Stimulated activated CD4-positive, alpha-beta T cell treated with anti-CD3 and anti-CD28 coated beads, Interleukin-4, amount 100 ng/mL, for 1 hour (primary cell): ENCODE measurements at regions not wholly inside any gene's neighbourhood (a gene's known extent, or its start where the extent isn't known, plus 50 kb on each side); places are given as distances from the start of the nearest gene placed in this dataset.
"Not testable (repeated sequence)": the region's sequence is repeated elsewhere in the genome, so short reads cannot be mapped to it uniquely, and the experiment has no call there.

Experiments used
- DNase-seq: peaks from one replicate; pipeline ENCODE4 v3.0.0-alpha.2; 2020

GRCh38 chr5:108696951-108697715, 50.6 kb upstream of the FER start:
- DNase-seq: no peak

- no peak for DNase-seq
These were observed 51.3 kb upstream of the FER start for GRCh38 chr5:108696407-108696806.

DNA sequence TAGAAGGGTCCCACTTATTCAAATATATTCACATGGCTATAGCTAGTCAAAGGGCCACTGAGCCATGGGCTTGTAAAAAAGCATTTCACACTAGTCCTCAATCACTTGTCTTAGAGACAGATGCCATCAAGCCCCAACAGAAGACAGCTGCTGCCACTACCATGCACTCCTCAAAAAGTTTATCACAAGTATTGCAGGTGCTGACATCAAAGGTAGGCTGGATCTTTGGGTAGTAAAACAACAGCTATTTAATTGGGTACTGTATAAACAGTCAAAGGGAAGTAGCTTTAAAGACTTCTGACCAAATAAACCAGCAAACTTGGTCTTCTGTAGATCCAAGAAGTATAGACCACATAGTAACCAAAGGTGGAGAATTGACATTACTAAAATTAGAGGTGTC, 59.2 kb upstream of the FER start:
- DNase-seq: no peak

GRCh38 chr5:108687595-108688200, 60.0 kb upstream of the FER start:
- DNase-seq: no peak

GRCh38 chr5:108686676-108687075, 61.0 kb upstream of the FER start:
- no peak for DNase-seq

DNA sequence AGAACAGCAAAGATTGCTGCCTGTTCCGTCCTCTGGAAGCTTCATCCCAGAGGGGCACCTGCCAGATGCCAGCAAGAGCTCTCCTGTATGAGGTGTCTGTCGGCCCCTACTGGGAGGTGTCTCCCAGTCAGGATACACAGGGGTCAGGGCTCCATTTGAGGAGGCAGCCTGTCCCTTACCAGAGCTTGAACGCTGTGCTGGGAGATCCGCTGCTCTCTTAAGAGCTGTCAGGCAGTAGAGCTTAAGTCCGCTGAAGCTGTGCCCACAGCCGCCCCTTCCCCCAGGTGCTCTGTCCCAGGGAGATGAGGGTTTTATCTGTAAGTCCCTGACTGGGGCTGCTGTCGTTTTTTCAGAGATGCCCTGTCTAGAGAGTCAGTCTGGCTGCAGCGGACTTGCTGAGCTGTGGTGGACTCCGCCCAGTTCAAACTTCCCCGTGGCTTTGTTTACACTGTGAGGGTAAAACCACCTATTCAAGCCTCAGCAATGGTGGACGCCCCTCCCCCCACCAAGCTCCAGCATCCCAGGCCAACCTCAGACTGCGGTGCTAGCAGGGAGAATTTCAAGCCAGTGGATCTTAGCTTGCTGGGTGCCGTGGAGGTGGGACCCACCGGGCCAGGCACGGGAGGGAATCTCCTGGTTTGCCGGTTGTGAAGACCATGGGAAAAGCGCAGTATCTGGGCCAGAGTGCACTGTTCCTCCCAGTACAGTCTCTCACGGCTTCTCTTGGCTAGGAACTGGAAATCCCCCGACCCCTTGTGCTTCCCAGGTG, 62.1 kb upstream of the FER start:
- DNase-seq: not testable (repeated sequence)

DNA sequence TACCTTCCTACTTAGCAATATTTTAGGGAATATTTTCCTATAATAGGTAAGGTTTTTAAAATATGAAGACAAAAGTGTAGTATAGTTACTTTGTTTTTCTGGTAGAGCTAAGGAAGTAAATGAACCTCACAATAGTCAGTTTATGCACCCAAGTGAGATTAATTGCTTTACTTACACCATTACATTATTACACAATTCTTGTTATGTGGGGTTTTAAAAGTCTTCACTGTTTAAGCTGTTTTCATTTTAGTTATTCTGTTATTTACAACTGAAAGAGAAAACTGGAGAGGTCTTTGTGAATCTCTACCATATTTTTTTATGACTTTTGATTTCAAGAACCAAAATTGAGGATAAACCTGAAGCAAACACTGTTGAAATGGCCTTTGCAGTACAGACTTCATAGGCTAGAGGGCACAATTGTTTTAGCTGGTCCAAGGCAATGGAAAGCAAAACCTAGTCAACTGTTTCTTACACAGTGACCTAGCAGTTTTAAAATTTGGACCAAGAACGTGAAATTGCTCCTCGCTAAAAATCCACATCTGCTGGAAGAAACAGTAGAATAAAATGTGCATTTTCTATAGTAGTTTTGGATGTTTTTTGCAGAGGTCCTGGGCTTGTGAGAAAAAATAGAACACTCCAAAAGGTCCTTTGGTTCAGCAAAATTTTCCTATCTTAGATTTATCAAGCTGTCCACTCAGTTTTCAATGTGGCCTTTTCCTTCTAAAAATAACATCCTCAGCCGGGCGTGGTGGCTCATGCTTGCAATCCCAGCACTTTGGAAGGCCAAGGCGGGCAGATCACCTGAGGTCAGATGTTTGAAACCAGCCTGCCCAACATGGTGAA, 66.4 kb upstream of the FER start:
- no peak for DNase-seq

- no peak for DNase-seq
These were observed 69.6 kb upstream of the FER start for GRCh38 chr5:108678091-108678490.

DNA sequence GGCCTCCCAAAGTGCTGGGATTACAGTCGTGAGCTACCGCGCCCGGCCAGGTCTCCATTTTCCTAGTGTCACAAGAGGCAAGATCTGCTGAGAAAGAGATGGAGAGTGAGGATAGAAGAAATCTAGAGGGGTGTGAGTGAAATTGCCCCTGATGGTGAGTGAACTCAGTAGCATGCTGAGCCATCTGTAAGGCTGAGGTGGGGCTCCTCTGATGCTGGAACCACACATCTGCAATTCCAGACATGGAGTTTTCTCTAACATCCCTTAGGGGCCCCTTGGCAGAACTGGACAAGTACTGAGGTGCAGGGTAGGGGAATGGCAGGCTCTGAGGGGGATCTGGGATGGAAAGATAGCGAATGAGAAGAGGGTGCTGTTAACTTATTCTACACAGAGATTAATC, 72.0 kb upstream of the FER start:
- DNase-seq: no peak

- no peak for DNase-seq
These were observed 75.1 kb upstream of the FER start for GRCh38 chr5:108672639-108673038.

GRCh38 chr5:108670591-108671289, 77.0 kb upstream of the FER start:
- DNase-seq: no peak

GRCh38 chr5:108669462-108669861, 78.2 kb upstream of the FER start:
- no peak for DNase-seq

- DNase-seq: no peak
These were observed 86.0 kb upstream of the FER start for GRCh38 chr5:108661590-108662219.

DNA sequence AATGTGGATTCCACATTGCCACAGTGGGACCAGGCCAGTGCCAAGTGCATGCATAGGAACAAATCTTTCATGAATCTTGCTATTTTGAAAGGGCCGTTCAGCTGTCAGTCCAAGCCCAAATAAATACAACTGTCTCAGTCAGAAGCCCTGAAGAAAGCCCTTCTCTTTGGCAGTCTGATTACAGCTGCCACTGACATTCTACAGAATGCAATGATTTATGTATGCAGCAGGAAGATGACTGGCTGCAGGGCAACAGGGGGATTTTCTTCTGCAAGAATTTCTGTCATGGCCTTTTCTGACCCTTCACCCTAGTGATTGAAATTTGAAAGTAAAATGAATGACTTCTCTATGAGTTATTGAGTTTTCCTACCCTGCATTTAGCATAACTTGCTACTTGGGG, 86.7 kb upstream of the FER start:
- no peak for DNase-seq

DNA sequence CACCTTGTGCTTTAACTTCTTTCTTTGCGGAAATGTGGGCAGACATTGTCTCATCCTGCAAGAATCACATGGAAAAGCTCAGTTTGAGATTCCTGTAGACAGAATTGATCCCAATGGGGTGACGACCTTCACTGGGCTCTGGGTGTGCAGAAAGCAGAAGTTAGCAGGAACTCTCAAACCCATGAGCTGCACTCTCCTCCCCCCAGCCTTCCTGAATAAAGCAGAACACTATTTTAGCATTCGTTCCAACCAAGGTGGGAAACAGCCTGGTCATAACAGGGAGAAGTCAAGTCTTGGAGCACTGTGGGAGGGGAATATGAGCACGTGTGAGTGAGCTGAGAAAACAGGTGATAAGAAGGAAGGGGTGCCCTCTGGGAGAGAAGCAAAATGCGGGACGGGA, 87.4 kb upstream of the FER start:
- DNase-seq: no peak

DNA sequence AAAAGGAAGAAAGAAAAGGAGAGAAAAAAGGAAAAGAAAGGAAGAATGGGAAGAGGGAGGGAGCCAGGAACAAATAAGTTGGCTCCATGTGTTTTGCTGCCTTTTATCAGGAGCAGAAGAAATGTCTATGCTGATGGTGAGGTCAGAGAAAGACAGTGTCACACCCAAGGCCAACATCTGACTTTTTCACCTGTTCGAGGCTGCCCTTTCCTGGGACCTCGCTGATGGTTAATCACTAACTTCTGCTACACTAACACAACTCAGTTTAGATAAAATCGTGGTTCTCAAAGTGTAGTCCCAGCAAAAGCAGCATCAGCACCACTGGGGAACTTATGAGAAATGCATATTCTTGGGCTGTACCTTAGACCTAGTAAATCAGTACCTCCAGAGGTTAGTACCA, 88.2 kb upstream of the FER start:
- no peak for DNase-seq

- DNase-seq: no peak
These were observed 91.8 kb upstream of the FER start for GRCh38 chr5:108655750-108656450.

- DNase-seq: no peak
These were observed 93.6 kb upstream of the FER start for GRCh38 chr5:108654051-108654450.

DNA sequence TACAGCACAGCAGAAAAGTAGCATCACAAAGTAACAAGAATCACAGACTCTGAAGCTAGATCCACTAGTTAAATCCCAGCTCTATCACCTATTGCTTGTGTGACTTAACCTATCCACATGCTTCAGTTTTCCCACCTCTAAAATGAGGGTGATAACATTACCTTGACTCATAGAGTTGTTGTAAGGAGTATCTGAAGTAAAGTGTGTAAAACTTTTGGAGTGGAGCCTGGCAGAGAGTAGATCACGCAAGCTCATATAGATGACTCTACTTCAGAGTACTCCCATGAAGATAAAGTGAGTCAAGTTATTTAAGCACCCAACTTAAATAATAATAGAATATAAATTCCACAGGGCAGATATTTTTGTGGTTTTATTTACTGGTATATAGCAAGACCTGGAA, 94.5 kb upstream of the FER start:
- no peak for DNase-seq

- DNase-seq: no peak
These were observed 96.7 kb upstream of the FER start for GRCh38 chr5:108650997-108651396.

GRCh38 chr5:108649646-108650045, 98.1 kb upstream of the FER start:
- DNase-seq: no peak
